H1 (cell line): ENCODE measurements at regions not wholly inside any gene's neighbourhood (a gene's known extent, or its start where the extent isn't known, plus 50 kb on each side); places are given as distances from the start of the nearest gene placed in this dataset.

Source experiments
- CTCF ChIA-PET: fragments of 300-600 bp; sonication (Branson Sonifier 250); formaldehyde crosslinking; loops from one replicate; lab custom pipeline; 2021; ENCODE audit not compliant: partially characterized antibody; lab: Charles Lee
- POLR2A ChIA-PET: fragments of 300-600 bp; sonication (Branson Sonifier 250); formaldehyde crosslinking; loops from one replicate; lab custom pipeline; 2021; ENCODE audit warnings: inconsistent platforms; ENCODE audit not compliant: partially characterized antibody; lab: Charles Lee
- DNase-seq, 2 experiments: peaks; one replicate each; pipeline versions ENCODE4 v3.0.0 to v3.0.0-alpha.2; 2010 to 2022; ENCODE audit warnings: low spot score in 2 of 2, low read depth in 1 of 2, mixed read lengths in 1 of 2
- FAIRE-seq: peaks from 2 replicates; lab custom pipeline; 2011; peaks lifted over from hg19 to GRCh38; lab: Jason Lieb, UNC
- H2AFZ ChIP-seq: 2 replicates; pipeline ENCODE4 v1.8.1; 2012; ENCODE audit warnings: low read length, inconsistent platforms
- H2AK5ac ChIP-seq: 2 replicates; pipeline ENCODE4 v1.6.1; 2013; ENCODE audit warnings: low read depth, low read length
- H2BK120ac ChIP-seq: replicated peaks from 2 replicates; pipeline ENCODE3; 2013; ENCODE audit warnings: low read depth, low read length, inconsistent platforms
- H2BK12ac ChIP-seq: 2 replicates; pipeline ENCODE4 v1.6.1; 2013; ENCODE audit warnings: low read depth, low read length
- H2BK15ac ChIP-seq: 2 replicates; pipeline ENCODE4 v1.6.1; 2013; ENCODE audit warnings: low read length
- H2BK20ac ChIP-seq: 2 replicates; pipeline ENCODE4 v1.6.1; 2013; ENCODE audit warnings: low read length
- H2BK5ac ChIP-seq: 2 replicates; pipeline ENCODE4 v1.6.1; 2013; ENCODE audit warnings: low read depth, low read length
- H3K14ac ChIP-seq: 2 replicates; pipeline ENCODE4 v1.6.1; 2013; ENCODE audit warnings: inconsistent platforms; ENCODE audit not compliant: insufficient read length
- H3K18ac ChIP-seq: 2 replicates; pipeline ENCODE4 v1.6.1; 2013; ENCODE audit warnings: low read length; ENCODE audit errors: extremely low read depth
- H3K23ac ChIP-seq: 2 replicates; pipeline ENCODE4 v1.6.1; 2013; ENCODE audit warnings: inconsistent platforms; ENCODE audit not compliant: insufficient read length
- H3K23me2 ChIP-seq: 2 replicates; pipeline ENCODE4 v1.6.1; 2013; ENCODE audit warnings: low read depth, low read length
- H3K27ac ChIP-seq: 2 replicates; pipeline ENCODE4 v1.6.1; 2011; ENCODE audit warnings: low read depth, low read length, inconsistent platforms
- H3K27me3 ChIP-seq, 4 experiments: replicated peaks in 1 of 4; 1 replicate in 1 of 4; 2 replicates in 3 of 4; pipeline versions ENCODE4 v1.6.1 to v1.8.1; 2011 to 2013; ENCODE audit warnings: low read length in 3 of 4, mild to moderate bottlenecking in 3 of 4, inconsistent platforms in 2 of 4, mixed read lengths in 2 of 4, moderate library complexity in 1 of 4; ENCODE audit not compliant: control insufficient read depth in 3 of 4, insufficient read depth in 3 of 4; ENCODE audit errors: extremely low read depth in 1 of 4
- H3K36me3 ChIP-seq, 4 experiments: 2 replicates each; pipeline versions ENCODE4 v1.6.1 to v1.8.1; 2011 to 2013; ENCODE audit warnings: mild to moderate bottlenecking in 4 of 4, low read length in 3 of 4, moderate library complexity in 2 of 4, control low read depth in 1 of 4, inconsistent platforms in 1 of 4; ENCODE audit not compliant: insufficient read depth in 4 of 4, control insufficient read depth in 2 of 4
- H3K4ac ChIP-seq: replicated peaks from 2 replicates; pipeline ENCODE3; 2013; ENCODE audit warnings: low read length, low read depth, mixed read lengths, inconsistent platforms; ENCODE audit not compliant: insufficient read length
- H3K4me1 ChIP-seq, 4 experiments: replicated peaks in 1 of 4; 1 replicate in 1 of 4; 2 replicates in 3 of 4; pipeline versions ENCODE4 v1.6.1 to v1.8.1; 2011 to 2013; ENCODE audit warnings: low read length in 3 of 4, inconsistent platforms in 2 of 4, mixed read lengths in 1 of 4; ENCODE audit not compliant: insufficient read depth in 4 of 4, control insufficient read depth in 3 of 4
- H3K4me2 ChIP-seq, 2 experiments: 2 replicates each; pipeline versions ENCODE4 v1.6.1 to v1.8.1; 2011 to 2013; ENCODE audit warnings: low read depth in 2 of 2, low read length in 2 of 2, control low read depth in 1 of 2, inconsistent platforms in 1 of 2, mild to moderate bottlenecking in 1 of 2; ENCODE audit not compliant: insufficient read depth in 1 of 2
- H3K4me3 ChIP-seq, 4 experiments: fragments of 200-600, 300-600 bp in 1 of 4; sonication (generic), shearing (Covaris generic), sonication (Bioruptor Twin) in 1 of 4; 2 replicates each; pipeline versions ENCODE4 v1.5.1 to v1.8.1; 2011 to 2016; ENCODE audit warnings: low read length in 4 of 4, low read depth in 3 of 4, control low read depth in 2 of 4, inconsistent platforms in 2 of 4, mild to moderate bottlenecking in 2 of 4, mixed read lengths in 1 of 4, moderate library complexity in 1 of 4; ENCODE audit not compliant: insufficient read depth in 2 of 4; ENCODE audit errors: extremely low read depth in 1 of 4
- H3K56ac ChIP-seq: replicated peaks from 2 replicates; pipeline ENCODE3; 2013; ENCODE audit warnings: low read depth, mild to moderate bottlenecking, mixed read lengths, low read length, inconsistent platforms; ENCODE audit not compliant: insufficient read length
- H3K79me1 ChIP-seq: 2 replicates; pipeline ENCODE4 v1.6.1; 2013; ENCODE audit warnings: low read depth, low read length, control low read depth
- H3K79me2 ChIP-seq, 2 experiments: 2 replicates each; pipeline versions ENCODE4 v1.6.1 to v1.8.1; 2012 to 2013; ENCODE audit warnings: low read length in 2 of 2, mild to moderate bottlenecking in 2 of 2, inconsistent platforms in 1 of 2; ENCODE audit not compliant: insufficient read depth in 2 of 2, control insufficient read depth in 1 of 2
- H3K9ac ChIP-seq, 4 experiments: replicated peaks in 1 of 4; 1 replicate in 1 of 4; 2 replicates in 3 of 4; pipeline versions ENCODE4 v1.6.1 to v1.8.1; 2011 to 2013; ENCODE audit warnings: low read depth in 3 of 4, low read length in 3 of 4, control low read depth in 2 of 4, mild to moderate bottlenecking in 2 of 4, moderate library complexity in 2 of 4, inconsistent platforms in 1 of 4; ENCODE audit errors: extremely low read depth in 1 of 4
- H3K9me3 ChIP-seq, 2 experiments: 2 replicates each; pipeline versions ENCODE4 v1.6.1 to v1.8.1; 2012 to 2013; ENCODE audit warnings: mild to moderate bottlenecking in 2 of 2, moderate library complexity in 2 of 2, control low read depth in 1 of 2, inconsistent platforms in 1 of 2, low read depth in 1 of 2, low read length in 1 of 2, mixed read lengths in 1 of 2; ENCODE audit not compliant: insufficient read depth in 2 of 2
- H4K20me1 ChIP-seq, 2 experiments: replicated peaks in 1 of 2; 2 replicates each; pipeline versions ENCODE3 to v1.8.1; 2011 to 2013; ENCODE audit warnings: inconsistent platforms in 2 of 2, low read length in 2 of 2, mild to moderate bottlenecking in 1 of 2; ENCODE audit not compliant: insufficient read depth in 2 of 2, control insufficient read depth in 1 of 2
- H4K5ac ChIP-seq: 2 replicates; pipeline ENCODE4 v1.6.1; 2013; ENCODE audit warnings: low read length, low read depth, mixed read lengths, inconsistent platforms; ENCODE audit not compliant: insufficient read length
- H4K8ac ChIP-seq: 2 replicates; pipeline ENCODE4 v1.8.0; 2013; ENCODE audit warnings: mild to moderate bottlenecking, moderate library complexity, low read length, inconsistent platforms; ENCODE audit not compliant: insufficient read depth; ENCODE audit errors: extremely low read depth
- H4K91ac ChIP-seq: replicated peaks from 2 replicates; pipeline ENCODE3; 2013; ENCODE audit warnings: low read length, mixed read lengths, inconsistent platforms; ENCODE audit not compliant: insufficient read length
- CBX5 ChIP-seq: fragments of 300-800, 300-1000 bp; sonication (generic); IDR thresholded peaks from 2 replicates; pipeline ENCODE4 v1.7.1; 2016; ENCODE audit warnings: antibody characterized with exemption, low read length, low read depth
- CBX8 ChIP-seq: fragments of 300-800, 300-1000 bp; sonication (generic); IDR thresholded peaks from 2 replicates; pipeline ENCODE4 v1.7.1; 2016; ENCODE audit warnings: low read depth, low read length, borderline replicate concordance
- PHF8 ChIP-seq: fragments of 200-600 bp; sonication (generic); conservative IDR thresholded peaks from 2 replicates; pipeline ENCODE4 v1.7.1; 2012; ENCODE audit warnings: low read depth, mild to moderate bottlenecking, inconsistent platforms, low read length, moderate library complexity
- RFX5 ChIP-seq: IDR thresholded peaks from 2 replicates; pipeline ENCODE4 v1.6.1; 2011; ENCODE audit warnings: low read depth, low read length, improper control_type of control experiment, borderline replicate concordance
- SRF ChIP-seq: IDR thresholded peaks from 2 replicates; pipeline ENCODE4 v1.6.1; 2011; ENCODE audit warnings: mild to moderate bottlenecking, low read depth, low read length, moderate library complexity
- WGBS, 2 experiments: shearing (Covaris generic) in 1 of 2; methylation state at CpG; one replicate each; pipeline versions ENCODE4 v1.1.6 to v1.1.7; 2013 to 2015; ENCODE audit warnings: low lambda C conversion rate in 2 of 2, mixed read lengths in 2 of 2, inconsistent platforms in 1 of 2, low coverage in 1 of 2, missing lambda C conversion rate in 1 of 2; ENCODE audit not compliant: insufficient replicate concordance in 2 of 2, insufficient coverage in 1 of 2, insufficient read length in 1 of 2; ENCODE audit errors: extremely low coverage in 1 of 2, missing lambda C conversion rate in 1 of 2; 5-methylcytosine and 5-hydroxymethylcytosine counted together
- TF ChIP-seq, protein P1 (sequence below): IDR thresholded peaks from 2 replicates; pipeline ENCODE4 v1.6.1; 2012; ENCODE audit warnings: inconsistent platforms
- TF ChIP-seq, protein P2 (sequence below): IDR thresholded peaks from 2 replicates; pipeline ENCODE4 v1.6.1; 2012; ENCODE audit warnings: inconsistent platforms

DNA sequence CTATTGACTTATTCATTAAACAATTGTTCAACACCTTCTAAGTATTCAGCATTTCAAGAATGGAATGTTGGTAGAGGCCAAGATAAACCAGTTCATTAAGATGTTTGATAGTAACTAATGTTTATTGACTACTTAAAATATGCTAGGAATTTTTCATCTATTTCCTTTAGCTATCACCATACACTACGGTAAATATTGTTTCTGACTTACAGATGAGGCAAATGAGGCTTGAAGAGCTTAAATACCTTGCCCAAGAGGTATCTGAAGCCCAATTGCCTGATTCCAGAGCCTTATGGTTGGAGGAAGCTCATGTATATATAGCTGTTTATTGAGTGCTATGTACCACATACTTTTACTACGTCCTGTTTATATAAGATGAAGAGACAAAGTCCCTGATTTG is 286.2 kb downstream of the NDFIP2 start:
- no peak overlapping the region for H4K91ac ChIP-seq
- H3K4me2 ChIP-seq: no peak overlapping the region
- H2AK5ac ChIP-seq: no peak overlapping the region
- WGBS, 2 experiments: 83% methylated on average over 2 of the region's 2 CpGs; no CpG with 5 or more reads in 1 of the 2 experiments
- H3K56ac ChIP-seq: no peak overlapping the region
- no peak overlapping the region for H2AFZ ChIP-seq
- no peak overlapping the region for H3K9ac ChIP-seq
- DNase-seq: no peak
- H3K79me2 ChIP-seq: no peaks in the 10 kb centered on the region
- no peak overlapping the region for H4K8ac ChIP-seq
- H3K4me1 ChIP-seq: no peaks in the 10 kb centered on the region
- no peaks in the 10 kb centered on the region for H3K79me1 ChIP-seq
- H3K27ac ChIP-seq: no peak overlapping the region
- no peak overlapping the region for H2BK12ac ChIP-seq
- no peaks in the 10 kb centered on the region; a peak in 1 of 8 replicates for H3K36me3 ChIP-seq
- no peak overlapping the region for H3K18ac ChIP-seq
- POLR2A ChIA-PET: no interaction called here
- no peak overlapping the region for H2BK20ac ChIP-seq
- H3K27me3 ChIP-seq: no peaks in the 10 kb centered on the region
- no peak overlapping the region for H3K4me3 ChIP-seq
- no peak overlapping the region for H4K5ac ChIP-seq
- H3K4ac ChIP-seq: no peak overlapping the region
- H4K20me1 ChIP-seq: no peaks in the 10 kb centered on the region
- no peak for TF ChIP-seq CBX5
- no peak for TF ChIP-seq CBX8
- TF ChIP-seq, protein P1, sequence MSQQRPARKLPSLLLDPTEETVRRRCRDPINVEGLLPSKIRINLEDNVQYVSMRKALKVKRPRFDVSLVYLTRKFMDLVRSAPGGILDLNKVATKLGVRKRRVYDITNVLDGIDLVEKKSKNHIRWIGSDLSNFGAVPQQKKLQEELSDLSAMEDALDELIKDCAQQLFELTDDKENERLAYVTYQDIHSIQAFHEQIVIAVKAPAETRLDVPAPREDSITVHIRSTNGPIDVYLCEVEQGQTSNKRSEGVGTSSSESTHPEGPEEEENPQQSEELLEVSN: no peak
- TF ChIP-seq RFX5: no peak
- no peak for TF ChIP-seq PHF8
- TF ChIP-seq SRF: no peak
- TF ChIP-seq, protein P2, sequence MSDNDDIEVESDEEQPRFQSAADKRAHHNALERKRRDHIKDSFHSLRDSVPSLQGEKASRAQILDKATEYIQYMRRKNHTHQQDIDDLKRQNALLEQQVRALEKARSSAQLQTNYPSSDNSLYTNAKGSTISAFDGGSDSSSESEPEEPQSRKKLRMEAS: no peak
- no peak for FAIRE-seq
- H3K14ac ChIP-seq: no peak overlapping the region
- CTCF ChIA-PET: interaction anchor here (1.1 to 1.5 kb wide), 2 partner anchors 8 to 15 kb away, joined by 3 to 4 read pairs; no protein-coding TSS in a partner anchor
- H2BK15ac ChIP-seq: no peak overlapping the region
- no peak overlapping the region for H2BK5ac ChIP-seq
- H3K23ac ChIP-seq: no peak overlapping the region
- H2BK120ac ChIP-seq: no peak overlapping the region
- H3K23me2 ChIP-seq: no peaks in the 10 kb centered on the region
- H3K9me3 ChIP-seq: peaks cover 0 to 3% of the 10 kb centered on the region in 2 experiments; a peak in 1 of 4 replicates
